ENCODE measurements at regions not wholly inside any gene's neighbourhood (a gene's known extent, or its start where the extent isn't known, plus 50 kb on each side); places are given as distances from the start of the nearest gene placed in this dataset.

GRCh38 chr2:2974982-2975381, 402.6 kb downstream of the EIPR1 start:
- DNase-seq, result no peak

GRCh38 chr2:2960441-2961133, 417.0 kb downstream of the EIPR1 start:
- no peak for DNase-seq

- peak; percentile 34 for DNase-seq
These were observed 427.1 kb downstream of the EIPR1 start for GRCh38 chr2:2950403-2950952.

- no peak for DNase-seq
These were observed 430.2 kb downstream of the EIPR1 start for GRCh38 chr2:2947406-2947805.

- DNase-seq, result no peak
These were observed 434.7 kb downstream of the EIPR1 start for GRCh38 chr2:2942906-2943305.

GRCh38 chr2:2942225-2942624, 435.4 kb downstream of the EIPR1 start:
- DNase-seq, result no peak

GRCh38 chr2:2941205-2941604, 436.4 kb downstream of the EIPR1 start:
- no peak for DNase-seq

- DNase-seq, result no peak
These were observed 436.9 kb downstream of the EIPR1 start for GRCh38 chr2:2940702-2941101.

GRCh38 chr2:2940061-2940460, 437.6 kb downstream of the EIPR1 start:
- DNase-seq, result no peak

- DNase-seq, result no peak
These were observed 438.4 kb downstream of the EIPR1 start for GRCh38 chr2:2939078-2939795.

GRCh38 chr2:2938481-2938880, 439.1 kb downstream of the EIPR1 start:
- DNase-seq, result no peak

GRCh38 chr2:2935445-2936149, 442.0 kb downstream of the EIPR1 start:
- DNase-seq, result no peak

GRCh38 chr2:2933426-2933825, 444.2 kb downstream of the EIPR1 start:
- no peak for DNase-seq

- DNase-seq, result no peak
These were observed 444.8 kb downstream of the EIPR1 start for GRCh38 chr2:2932692-2933305.

- DNase-seq, result no peak
These were observed 445.4 kb downstream of the EIPR1 start for GRCh38 chr2:2932189-2932588.

GRCh38 chr2:2931318-2932075, 446.1 kb downstream of the EIPR1 start:
- no peak for DNase-seq

- DNase-seq, result no peak
These were observed 446.8 kb downstream of the EIPR1 start for GRCh38 chr2:2930841-2931240.

GRCh38 chr2:2926858-2927175, 450.8 kb downstream of the EIPR1 start:
- DNase-seq, result no peak

GRCh38 chr2:2926009-2926857, 451.4 kb downstream of the EIPR1 start:
- DNase-seq, result no peak

GRCh38 chr2:2922156-2922555, 455.5 kb downstream of the EIPR1 start:
- DNase-seq, result no peak

- DNase-seq, result no peak
These were observed 456.5 kb downstream of the EIPR1 start for GRCh38 chr2:2921011-2921720.

All from NCI-H774 (cell line).